SHP77 treated with DMSO at 0.1 percent for 48 hours (cell line): ENCODE measurements at regions not wholly inside any gene's neighbourhood (a gene's known extent, or its start where the extent isn't known, plus 50 kb on each side); places are given as distances from the start of the nearest gene placed in this dataset.
"Not testable (repeated sequence)": the region's sequence is repeated elsewhere in the genome, so short reads cannot be mapped to it uniquely, and the experiment has no call there.

Source experiments
- DNase-seq: peaks from one replicate; lab custom pipeline; 2025; lab: John Stamatoyannopoulos, UW

DNA sequence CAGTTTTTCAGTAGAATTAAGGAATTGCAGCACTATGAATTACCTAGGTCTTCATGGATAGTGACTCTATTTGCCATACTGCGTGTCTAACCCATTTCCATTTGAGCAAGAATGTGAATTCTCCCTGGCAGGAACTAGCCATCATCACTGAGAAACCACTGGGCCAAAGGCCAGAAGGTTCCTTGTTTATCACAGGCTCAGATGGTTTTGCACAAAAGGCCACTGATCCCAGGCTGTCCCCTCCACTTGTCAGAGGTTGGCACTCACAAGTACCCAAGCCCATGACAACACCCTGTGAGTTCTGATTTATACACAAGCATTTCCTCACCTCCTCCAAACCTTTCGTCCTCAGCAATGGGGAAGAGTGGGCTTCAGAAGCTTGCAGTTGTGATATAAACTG lies 131.8 kb downstream of the FOXB1 start:
- DNase-seq = no peak

DNA sequence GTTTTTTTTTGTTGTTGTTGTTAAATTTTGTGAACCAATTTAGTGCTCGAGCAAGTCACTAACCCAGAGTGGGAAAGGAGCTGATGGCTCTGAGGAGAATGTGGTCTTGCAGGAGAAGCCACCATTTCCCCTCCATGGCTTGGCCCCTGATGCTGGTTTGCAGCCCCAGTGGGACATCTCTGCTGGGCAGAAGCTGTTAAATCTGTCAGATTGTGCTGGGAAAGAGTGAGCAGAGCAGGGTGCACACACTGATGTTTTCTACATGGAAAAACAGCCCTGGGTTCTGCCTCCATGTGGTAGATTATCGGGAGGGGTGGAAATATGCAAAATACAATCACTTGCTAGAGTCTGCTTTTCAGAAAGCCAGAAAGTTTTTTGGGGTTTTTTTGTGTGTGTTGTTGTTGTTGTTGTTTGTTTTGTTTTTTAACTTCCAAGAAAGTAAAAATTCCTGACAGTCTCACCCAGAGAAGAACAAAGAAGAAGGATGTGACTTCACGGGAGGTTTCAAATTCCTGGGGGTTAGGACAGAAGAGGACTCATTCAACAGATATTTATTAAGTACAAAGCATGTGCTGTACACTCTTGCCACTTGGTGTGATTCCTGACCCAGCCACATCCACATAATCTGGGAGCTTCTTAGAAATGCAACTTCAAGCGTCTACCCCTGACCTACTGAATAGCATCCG lies 133.7 kb downstream of the FOXB1 start:
- no peak for DNase-seq

DNA sequence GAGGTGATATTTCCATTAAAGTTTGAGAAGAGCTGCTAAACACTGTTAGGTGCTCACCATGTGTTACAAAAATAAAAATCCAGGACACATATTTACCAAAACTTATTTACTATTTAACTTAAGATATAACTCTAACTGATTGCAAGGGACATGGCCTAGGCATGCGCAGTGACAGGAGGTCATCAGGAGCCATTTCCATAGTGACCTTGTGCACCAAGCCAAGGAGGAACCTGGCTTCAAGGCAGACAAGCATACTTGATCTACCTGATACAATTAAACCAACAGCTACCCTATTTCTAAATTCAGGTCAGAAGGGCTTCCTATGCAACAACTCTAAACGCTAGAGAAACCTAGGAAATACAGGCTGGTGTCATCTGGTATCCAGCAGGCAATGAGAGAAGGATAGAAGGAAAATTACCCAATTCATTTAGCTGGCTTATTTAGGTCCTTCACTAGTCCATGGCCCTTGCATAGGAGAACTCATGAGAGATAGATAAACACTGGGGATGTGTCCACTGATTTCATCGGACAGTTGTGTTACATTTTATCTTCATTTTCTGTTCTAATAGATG lies 134.4 kb downstream of the FOXB1 start:
- DNase-seq = no peak

DNA sequence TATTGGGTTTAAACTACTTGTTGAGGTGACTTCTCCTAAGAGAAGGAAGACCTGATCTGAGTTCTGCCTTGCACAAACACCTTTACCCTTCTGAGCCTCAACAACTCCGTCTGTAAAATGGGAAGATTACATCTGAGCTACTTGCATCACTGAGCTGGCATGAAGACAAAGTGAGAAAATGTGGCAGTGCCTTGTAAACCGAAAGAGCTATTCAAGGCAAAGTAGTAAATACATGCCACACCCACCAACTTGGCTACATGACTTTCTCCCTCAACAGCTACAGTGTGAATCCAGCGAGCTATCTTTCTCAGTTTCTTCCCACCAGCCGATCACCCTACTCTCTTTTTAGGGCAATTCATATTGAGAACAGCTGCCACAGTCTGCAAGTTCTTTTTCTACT lies 148.3 kb downstream of the FOXB1 start:
- no peak for DNase-seq

DNA sequence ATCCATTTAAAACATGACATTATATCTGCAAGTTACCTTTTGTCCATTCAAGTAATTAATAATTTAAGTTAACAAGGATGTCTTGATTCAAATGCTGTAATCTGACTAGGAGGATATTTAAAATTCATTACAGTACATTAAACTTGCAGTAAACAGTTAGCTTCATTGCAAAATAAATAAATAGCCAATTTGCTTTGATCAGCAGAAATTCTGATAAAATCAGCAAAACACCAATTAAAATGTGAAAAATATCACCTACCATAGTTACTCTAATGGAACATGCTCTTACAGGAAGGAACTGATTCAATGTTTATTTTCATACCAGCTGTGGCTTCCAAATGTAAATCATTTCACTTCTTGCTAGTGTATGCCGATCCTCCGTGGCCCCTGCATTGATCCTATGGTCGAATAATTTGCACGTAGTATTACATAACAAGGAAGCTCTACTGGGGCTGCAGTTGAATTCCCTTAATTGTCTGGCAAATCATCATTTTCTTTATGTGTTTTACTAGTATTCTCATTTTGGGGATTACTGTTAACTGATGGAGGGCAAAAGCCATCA lies 150.7 kb downstream of the FOXB1 start:
- no peak for DNase-seq

DNA sequence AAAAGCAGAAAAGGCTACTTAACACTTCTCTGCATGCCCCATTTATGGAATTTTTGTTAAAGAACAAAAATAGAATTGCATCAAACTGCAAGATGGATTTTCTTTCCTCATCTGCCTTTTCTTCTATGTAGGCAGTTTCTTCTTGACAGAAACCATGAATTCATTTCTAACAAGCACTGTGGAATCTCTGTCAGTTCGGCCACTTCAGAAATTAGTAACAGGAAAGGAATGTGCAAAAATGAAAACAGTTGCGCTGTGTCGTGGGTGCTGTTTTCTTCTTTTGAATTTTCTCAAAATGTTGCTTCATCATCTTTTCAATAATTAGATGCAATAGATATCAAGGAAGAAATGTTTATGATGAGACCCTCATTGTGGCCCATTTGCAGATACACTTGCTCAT lies 151.6 kb downstream of the FOXB1 start:
- no peak for DNase-seq

DNA sequence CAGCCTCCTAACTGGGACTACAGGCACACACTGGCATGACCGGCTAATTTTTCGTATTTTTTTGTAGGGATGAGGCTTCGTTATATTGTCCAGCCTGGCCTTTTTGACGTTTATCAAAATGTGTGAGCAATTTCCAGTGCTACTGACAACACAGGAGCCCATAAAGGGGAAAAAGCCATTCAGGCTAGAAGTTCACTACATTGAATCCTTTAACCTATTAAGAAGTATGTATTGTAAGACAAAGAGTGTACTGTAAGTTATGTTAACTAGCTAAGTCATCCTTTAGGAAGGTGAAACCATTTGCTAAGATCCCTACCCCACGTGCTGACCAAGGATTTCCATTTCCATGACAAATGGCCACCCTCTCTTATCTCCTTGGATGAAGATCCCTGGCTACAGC lies 156.8 kb downstream of the FOXB1 start:
- DNase-seq = no peak

DNA sequence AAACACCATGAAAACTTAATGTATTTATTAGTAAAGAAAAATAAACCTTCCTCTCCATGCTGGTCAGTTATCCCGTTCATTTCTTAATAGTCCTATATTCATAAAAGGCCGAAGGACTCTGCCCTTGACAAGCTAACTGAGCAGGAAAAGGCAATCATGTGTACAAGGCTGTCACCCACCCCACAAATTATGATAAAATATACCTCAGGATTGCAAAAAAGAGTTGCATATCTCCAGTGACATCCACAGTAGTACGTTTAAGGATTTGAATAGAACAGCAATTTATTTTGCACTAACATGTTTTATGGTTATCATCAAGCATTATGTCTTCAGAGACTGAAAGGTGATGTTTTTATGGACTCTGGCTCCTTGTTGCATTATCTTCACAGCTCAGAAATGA lies 157.6 kb downstream of the FOXB1 start:
- no peak for DNase-seq

DNA sequence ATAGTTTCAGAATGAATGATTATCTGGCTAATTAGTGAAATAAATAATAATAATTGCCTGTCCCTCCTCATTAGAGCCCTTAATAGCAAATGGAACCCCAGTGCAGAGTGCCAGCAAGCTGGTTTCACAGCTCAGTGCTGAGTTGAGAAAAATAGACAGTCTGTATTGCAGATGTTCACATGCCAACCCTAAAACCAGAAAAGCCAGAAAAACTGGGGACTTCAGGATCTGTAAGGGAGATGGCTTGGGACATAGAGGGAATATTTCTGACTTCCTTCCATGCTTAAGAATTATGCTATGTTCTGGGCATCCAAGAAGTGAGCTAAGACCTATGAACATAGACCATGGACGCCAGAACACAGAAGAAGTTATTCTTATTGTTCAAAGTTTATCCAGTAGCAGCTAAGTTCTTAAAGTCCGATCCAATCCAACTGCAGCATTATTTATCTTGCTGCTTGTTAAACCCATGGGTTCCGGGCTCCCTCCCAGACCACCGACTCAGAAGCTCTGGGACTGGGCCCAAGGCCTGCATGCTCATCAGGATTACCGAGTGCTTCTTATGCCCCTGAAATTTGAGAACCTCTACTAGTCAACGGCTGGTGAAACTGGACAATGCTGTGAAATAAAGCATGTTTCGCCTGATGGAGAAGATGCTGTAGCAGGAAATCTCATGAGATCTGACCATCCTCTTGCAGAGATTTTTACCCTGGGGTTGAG lies 158.3 kb downstream of the FOXB1 start:
- no peak for DNase-seq

DNA sequence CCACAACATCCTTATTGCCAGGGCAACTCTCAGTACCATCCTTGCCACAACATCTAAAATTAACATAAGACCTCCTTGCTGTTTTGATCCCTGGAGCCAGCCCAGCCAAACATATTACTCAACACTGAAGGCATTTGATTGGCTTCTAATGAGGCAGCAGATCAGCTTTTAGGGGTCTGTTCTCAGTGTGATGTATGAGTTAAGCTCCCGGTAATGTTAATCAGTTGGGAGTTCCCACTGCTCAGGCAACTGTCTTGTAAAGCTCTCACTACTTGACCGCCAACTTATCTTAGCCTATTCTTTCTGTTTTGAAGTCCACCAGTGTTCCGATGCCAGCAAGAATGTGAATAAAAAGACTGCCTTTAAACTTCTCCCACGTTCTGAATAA lies 158.9 kb downstream of the FOXB1 start:
- DNase-seq = no peak

DNA sequence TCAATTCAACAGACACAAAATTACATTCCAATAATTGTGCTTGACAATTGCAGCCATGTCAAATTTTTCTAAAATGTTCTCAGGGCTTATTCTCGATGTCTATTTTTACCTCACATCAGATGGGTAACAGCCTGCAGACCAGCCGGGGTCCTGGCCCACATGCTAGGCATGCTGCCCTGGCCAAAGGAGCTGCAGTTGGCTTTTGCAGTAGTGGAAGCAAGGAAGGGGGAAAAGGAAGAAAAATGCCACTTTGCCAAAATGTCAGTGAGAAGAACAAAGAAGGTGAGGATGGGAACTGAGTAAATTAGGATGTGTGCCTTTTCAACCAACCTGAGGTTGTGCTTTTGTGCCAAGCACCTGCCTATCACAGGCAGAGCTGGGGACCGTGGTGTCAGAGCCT lies 161.0 kb downstream of the FOXB1 start:
- no peak for DNase-seq

DNA sequence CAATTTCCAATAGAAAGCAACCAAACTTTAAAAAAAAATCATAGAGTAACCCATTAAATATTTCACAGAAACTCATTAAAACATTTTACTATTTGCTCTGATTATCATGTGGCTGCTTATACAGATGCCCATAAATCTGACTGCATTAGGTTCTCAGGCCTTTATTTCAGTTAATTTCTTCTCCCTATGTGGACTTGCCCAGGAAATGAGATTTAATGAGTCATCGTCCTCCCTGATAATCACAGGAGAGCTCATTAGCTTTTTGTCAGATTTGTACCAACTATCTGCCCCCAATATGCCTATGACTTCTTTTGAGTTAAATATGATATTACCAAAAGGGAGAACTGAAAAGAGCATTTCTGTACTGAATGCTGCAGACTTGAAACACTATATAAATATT lies 168.0 kb downstream of the FOXB1 start:
- no peak for DNase-seq

DNA sequence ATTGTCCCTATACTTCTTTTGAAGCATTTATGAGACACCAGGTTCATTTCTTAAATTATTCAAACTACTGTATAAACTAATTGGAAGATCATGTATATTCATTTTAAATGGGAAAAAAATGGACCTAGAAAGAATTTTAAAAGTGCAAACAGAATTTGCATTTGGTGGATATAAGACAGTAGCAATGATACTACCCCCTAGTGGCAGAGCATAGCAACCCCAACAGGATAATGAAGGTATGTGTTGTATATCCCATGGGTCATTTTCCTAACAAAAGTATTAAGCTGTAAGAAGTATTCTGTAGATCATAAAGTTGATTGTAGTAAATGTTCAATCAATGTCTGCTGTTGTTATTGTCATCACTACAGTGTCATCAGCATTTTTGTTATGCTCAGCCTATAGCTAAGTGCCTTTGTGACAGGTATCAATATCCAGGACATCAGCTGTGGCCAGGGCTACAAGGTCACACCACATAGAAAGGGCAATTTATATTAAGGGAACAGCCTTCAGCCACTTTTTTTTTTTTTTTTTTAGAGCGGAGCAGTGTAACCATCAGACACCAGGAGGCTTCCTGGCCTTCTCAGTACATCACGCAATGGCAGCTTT lies 175.8 kb downstream of the FOXB1 start:
- DNase-seq = peak; percentile 4

DNA sequence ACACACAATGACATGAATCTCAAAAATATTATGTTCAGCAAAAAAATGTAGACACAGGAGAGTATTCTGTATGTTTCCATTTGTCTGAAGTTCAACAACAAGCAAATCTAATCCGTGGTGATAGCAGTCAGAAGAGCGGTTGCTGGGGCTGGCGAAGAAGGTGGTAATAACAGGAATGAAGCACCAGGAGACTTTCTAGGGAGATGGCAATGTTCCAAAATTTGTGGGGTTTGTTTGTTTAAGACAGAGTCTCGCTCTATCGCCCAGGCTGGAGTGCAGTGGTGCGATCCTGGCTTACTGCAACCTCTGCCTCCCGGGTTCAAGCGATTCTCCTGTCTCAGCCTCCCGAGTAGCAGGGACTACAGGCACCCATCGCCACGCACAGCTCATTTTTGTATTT lies 177.8 kb downstream of the FOXB1 start:
- not testable (repeated sequence) for DNase-seq

DNA sequence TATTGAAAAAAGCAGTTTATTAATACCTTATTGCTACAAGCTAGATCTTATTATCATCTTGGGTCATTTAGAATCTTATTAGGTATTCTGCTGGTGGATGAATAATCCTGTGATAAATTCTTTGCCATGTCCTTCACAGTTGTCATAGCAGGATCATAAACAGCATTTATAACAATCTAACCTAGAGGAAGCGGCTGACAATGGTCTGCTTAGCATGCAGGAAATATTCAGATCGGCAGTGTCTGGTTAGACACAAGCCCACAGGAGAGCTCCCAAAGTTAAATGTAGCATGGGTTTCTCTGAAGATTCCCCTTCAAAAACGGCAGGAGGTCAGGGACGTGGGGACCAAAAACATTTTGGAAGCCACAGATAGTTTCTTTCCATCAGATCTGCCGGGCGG lies 179.3 kb downstream of the FOXB1 start:
- no peak for DNase-seq

DNA sequence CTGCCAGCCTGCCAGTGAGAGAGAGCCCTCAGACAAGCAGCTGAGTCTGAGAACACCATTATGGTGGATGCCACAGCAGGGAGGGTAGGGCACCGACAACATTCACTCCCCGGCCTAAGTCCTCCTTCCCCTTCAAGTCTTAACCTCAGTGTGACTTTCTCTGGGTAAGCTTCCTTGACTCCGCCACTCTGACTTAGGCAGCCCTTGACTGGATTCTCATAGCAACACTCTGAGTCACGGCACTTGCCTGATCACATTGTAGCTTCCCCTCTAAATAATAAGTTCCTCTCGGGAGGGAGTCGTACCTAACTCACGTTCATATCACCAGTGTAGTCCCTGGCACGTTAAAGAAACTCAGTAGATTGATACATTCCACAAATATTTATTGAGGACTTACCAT lies 180.5 kb downstream of the FOXB1 start:
- DNase-seq = no peak

DNA sequence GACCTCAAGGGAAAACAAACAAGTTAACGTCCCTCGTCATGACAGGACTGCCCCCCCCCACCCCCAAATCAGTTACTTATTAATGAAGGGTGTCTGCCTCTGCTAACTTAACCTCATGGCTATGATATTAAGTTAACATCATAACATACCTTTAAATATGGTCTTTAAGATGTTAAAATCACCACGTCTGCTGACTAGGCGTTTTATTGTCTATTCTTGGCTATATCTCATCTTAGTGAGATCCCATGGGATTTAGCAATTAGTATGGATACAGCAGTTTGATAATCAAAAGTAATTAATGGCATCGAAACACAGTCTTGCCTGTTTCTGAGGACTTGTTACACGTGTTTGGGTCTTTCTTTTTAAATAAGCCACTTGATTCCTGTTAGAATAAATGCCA lies 186.9 kb downstream of the FOXB1 start:
- DNase-seq = no peak

DNA sequence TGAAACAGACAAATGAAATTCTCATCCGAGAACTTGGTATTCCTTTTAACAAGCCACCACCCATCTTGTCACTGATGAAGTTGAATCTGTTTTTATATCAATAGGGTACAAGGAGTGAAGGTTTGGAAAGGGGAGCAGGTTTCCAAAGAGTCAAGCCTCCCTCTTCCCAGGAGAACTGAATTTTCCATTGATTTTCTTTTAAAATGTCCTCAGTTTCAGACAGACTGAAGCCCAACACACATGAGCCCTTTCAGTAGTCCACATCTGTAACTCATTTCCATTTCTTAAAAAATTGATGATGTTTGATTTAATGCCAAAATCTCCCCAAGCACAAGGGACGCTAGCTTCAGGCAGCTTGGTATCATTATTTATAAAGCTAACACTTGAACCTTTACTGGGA lies 187.7 kb downstream of the FOXB1 start:
- DNase-seq = no peak

DNA sequence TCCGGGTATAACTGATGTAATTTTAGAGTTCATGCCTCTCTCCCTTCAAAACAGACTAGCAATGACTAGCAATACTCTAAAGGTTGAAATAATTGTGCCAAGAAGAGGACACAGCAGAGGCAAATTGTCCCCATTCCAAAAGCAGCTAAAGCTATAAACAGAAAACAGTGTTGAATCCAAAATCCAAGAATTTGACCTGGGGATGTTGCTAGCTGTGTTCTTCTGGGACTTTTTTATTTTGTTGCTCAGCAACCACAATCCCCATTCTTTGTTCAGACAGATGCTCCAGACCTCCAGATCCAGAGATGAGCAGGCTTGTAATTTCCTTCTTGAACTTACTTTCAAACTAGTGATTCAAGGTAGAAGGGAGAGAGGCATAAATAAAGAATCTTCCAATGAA lies 191.5 kb downstream of the FOXB1 start:
- DNase-seq = no peak

DNA sequence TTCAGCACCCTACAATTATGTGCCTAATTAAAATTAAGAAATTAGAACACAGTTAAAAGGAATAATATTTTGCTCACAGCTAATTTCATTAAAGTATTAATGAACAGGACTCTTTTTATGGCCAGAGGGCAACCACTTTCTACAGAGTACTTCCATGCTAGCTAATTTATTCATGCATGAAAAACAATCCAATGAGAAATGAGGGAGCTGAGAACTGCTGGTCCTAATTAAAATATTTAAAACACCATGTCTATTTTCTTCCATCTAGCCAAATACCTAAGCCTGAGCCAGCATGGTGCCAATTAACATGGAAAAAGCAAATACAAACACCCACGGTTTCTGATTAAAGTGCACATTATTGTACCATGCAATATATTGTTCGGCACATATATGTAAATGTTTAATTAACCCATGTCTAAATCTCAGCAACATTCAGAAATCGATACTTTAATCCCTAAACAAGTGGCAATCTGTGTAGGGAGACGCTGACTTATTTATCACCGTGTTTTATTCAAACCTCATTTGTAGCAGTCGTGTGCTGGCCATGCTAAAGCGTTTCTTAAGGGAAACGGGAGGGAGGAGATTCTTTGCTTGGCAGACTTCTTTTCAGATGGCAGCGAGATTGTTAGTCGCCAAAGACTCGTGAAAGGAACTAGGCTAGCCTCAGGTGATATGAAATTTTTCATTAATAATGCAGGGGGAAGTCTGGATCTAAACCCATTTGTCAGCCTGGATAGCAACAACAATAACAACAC lies 193.5 kb downstream of the ANXA2 start:
- DNase-seq = no peak

DNA sequence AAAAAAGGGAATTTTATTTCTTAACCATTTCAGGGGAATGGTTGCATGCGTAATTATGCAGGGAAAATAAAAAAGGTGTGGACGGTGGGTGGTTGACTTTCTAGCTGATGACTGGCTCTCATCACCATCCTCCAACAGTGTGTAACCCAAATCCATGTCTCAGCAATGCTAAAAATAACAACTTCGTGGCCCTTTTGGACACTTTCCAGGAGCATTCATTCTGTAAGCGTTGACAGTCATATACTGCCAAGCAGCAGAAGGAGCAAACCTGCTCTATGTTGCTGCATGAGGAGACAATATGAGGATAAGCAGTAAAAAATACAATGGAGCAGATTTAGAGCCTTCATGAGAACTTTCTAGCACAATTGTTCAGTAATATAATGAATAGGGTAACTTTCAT lies 189.1 kb downstream of the ANXA2 start:
- DNase-seq = no peak

DNA sequence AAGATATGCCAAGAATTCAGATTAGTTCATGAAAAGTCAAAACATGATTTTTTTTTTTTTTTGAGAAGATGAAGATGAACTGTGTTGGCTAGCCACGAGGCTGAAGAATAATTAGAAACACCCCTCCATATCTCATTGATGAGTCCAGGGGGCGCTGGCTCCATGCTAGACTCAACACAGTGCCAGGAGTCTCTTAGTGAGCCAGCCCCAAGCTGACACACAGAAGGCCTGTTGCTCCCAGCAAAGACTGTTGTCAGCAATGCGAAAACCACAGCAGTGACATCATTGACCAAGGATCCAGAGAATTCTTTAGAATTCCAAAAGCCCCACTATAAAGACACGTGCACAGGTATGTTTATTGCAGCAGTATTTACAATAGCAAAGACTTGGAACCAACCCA lies 185.2 kb downstream of the ANXA2 start:
- DNase-seq = no peak
